HG03565 (cell line): ENCODE measurements at regions not wholly inside any gene's neighbourhood (a gene's known extent, or its start where the extent isn't known, plus 50 kb on each side); places are given as distances from the start of the nearest gene placed in this dataset.
"Not testable (repeated sequence)": the region's sequence is repeated elsewhere in the genome, so short reads cannot be mapped to it uniquely, and the experiment has no call there.

Experiments
- ATAC-seq: cut with Tn5 transposase; IDR thresholded peaks from one replicate; pipeline ENCODE4 v1.9.1; 2021; ENCODE audit warnings: mild to moderate bottlenecking, moderate library complexity; ENCODE audit not compliant: unreplicated experiment

GRCh38 chr18:65671621-65672415 lies 79.0 kb upstream of the CDH7 start:
- ATAC-seq: no peak

- ATAC-seq: not testable (repeated sequence)
Measured at GRCh38 chr18:65670145-65670544, 80.7 kb upstream of the CDH7 start.

GRCh38 chr18:65661391-65661790 lies 89.4 kb upstream of the CDH7 start:
- ATAC-seq: no peak

DNA sequence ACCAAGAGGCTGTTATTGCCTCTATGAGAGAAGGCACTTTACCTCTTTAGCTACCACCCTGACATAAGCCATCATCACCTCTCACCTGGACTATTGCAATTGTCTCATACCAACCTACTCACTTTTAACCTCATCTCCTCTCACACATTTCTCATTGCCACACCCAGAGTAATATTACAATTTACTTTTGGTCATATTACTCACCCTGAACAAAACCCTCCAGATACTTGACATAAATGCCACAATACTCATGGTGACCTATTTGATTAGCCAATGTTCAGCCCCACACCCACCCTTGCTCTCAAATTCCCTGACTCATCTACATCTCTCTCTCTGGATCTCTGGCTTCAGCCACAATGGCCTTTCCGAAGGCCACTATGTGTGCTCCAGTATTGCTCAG lies 90.9 kb upstream of the CDH7 start:
- ATAC-seq: no peak

DNA sequence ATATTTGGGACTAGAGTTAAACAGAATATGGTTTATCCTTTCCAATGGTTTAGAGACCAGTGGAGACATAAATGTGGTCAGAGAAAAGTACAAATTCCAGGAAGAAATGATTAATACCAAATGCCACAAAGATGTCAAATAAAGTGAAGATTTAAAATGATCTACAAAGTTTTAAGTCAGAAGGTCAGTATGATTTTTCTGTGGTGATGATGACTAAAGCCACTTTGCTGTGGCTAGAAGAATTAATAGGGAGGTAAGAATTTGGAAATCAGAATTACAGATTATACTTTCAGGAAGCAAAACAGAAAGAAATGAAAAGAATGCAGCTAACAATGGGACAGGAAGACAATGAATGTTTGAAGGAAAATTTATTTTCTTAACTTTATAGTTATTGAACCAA lies 91.5 kb upstream of the CDH7 start:
- no peak for ATAC-seq

GRCh38 chr18:65651192-65651591 lies 99.6 kb upstream of the CDH7 start:
- no peak for ATAC-seq

- ATAC-seq: no peak
Measured at GRCh38 chr18:65632236-65632635, 118.6 kb upstream of the CDH7 start.

- ATAC-seq: no peak
Measured at GRCh38 chr18:65631766-65632165, 119.0 kb upstream of the CDH7 start.

DNA sequence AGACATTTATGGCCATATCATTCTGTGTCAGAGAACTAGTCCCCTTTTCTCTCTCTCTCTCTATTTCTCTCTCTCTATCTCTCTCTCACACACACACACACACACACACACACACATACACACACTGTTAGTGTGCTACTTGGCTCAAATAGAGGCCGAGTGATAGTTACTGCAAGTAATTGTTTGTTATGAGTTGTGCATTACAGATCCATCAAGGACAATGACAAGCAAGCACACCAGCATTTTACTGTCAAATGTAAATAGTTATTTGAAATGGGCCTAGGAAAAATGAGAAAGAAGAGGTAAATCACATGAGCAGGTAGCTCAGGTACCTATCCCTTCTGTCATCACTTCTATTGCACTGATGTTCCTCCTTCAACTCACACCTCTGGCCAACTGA lies 122.4 kb upstream of the CDH7 start:
- no peak for ATAC-seq

GRCh38 chr18:65623676-65624075 lies 127.1 kb upstream of the CDH7 start:
- ATAC-seq: no peak

GRCh38 chr18:65622436-65622835 lies 128.4 kb upstream of the CDH7 start:
- ATAC-seq: no peak

DNA sequence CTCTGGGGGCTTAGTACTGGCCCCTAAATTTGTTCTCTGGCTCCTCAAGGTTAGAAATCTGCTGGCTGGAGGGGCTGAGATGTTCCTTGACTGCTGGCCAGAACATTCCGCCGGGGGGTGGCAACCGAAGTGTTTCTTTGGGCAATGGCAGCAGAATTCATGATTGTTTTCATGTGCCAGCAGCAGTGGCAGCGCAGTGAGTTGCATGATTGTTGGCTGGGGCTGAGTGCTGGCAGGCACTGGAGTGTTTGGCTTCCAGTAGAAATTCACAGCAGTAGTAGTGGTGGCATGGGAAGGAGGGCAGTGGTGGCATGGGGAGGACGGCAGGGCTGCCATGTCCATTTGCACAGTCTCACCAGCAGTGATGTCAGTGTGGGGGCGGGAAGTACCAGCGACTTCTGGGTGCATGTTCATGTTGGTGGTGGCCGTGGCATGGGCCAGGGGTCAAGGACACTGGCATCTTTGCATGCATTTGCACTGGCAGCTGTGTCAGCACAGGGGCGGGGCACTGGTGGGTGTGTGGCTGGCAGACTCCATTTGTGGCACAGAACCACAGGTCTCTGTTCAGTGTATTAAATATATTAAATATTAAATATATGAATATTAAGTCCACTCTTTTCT lies 130.6 kb upstream of the CDH7 start:
- ATAC-seq: no peak

DNA sequence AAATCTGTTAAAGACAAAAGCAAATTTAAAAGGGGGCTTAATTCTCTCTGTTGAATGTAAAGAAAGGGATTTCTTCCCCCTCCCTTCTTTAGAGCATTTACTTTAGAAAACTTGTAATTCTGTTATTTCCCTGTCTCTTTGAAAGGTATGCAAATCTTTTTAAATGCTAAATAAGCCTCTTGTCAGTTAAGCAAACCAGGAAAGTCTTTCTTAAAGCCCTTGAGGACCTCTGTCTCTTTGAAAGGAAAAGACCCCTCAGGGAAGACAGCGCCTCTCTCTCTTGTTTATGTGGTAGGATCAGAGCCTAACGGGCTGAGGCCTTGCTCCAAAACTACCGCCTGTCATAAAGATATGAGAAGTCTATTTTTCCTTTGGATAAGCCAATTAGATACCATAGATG lies 139.9 kb upstream of the CDH7 start:
- no peak for ATAC-seq

DNA sequence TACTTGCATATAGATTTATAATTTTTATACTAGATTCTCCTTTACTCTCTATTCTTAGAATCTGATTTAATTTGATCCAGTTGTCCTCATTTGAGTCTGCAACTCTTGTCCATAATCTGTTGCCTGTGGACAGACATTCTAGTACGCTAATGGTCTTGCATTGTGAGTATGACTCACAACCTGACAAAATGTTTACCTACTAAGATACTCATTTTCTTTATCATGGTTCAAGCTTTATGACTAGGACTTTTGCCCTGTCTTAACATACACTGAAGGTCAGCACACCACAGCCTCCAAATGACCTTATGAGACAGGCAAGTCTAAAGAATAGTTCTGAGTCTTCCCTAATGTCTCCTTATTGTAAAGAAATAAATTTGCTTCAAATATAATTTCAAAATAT lies 142.3 kb upstream of the CDH7 start:
- no peak for ATAC-seq

- ATAC-seq: no peak
Measured at GRCh38 chr18:65607161-65607560, 143.7 kb upstream of the CDH7 start.

GRCh38 chr18:65606551-65607130 lies 144.2 kb upstream of the CDH7 start:
- no peak for ATAC-seq

DNA sequence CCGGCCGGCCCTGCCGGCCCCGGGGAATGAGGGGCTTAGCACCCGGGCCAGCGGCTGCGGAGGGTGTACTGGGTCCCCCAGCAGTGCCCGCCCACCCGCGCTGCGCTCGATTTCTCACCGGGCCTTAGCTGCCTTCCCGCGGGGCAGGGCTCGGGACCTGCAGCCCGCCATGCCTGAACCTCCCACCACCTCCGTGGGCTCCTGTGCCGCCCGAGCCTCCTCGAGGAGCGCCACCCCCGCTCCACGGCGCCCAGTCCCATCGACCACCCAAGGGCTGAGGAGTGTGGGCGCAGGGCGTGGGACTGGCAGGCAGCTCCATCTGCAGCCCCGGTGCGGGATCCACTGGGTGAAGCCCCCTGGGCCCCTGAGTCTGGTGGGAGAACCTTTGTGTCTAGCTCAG lies 145.5 kb upstream of the CDH7 start:
- not testable (repeated sequence) for ATAC-seq

DNA sequence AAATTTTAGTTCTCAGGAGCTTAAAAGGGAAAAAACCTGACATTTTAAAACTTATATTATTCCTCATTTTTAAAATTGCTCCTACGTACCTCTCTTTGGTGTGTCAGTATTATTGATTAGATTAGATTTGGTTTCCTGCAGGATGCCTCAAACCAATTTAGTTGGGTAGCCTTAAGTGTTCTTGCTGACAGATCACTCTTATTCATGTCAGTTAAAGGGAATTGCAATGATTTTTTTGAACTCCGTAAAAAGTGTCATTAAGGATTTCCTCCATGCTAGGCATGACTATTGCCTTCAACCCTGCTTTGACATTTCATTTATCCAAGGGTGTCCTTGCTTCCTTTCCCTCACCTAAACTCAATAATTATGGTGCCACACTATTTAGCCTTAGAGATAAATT lies 149.0 kb upstream of the CDH7 start:
- no peak for ATAC-seq

- no peak for ATAC-seq
Measured at GRCh38 chr18:65592435-65592834, 158.4 kb upstream of the CDH7 start.

GRCh38 chr18:65587491-65587890 lies 163.3 kb upstream of the CDH7 start:
- no peak for ATAC-seq

DNA sequence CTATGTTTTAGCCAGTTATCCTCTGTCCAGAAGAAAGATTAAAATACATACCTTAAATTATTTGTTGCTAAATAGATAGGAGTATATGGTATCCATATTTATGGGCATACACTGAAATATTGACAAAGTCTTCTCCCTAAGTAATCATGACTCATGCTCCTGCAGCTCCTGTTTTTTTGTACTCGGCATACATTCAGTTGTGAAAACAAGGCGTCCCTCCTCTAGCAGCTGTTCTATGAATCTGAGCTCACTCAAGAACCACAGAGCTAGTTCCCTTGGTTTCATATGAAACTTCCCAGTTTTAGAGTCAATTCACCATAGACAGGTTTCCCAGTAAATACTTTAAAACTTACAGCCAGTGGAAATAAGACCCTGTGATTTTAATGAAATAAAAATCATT lies 168.7 kb upstream of the CDH7 start:
- ATAC-seq: not testable (repeated sequence)

DNA sequence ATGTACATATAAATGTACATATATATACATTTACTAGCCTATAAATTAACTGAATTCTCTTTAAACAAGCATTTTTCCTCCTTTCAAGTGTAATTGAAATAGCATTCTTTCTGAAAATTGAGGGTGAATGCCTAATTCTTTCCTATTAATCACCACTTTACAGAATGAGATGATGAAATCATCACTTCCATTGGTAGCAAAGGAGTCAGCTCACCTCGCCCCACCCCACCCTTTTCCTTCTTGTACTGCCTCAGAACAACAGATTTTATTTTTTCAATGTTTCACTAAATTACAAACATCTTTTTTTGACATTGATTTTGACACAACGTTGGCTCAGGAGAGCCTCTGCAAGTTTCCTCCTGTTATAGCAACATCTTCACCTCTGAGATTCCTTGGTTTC lies 181.9 kb upstream of the CDH7 start:
- no peak for ATAC-seq
